ENCODE measurements at regions not wholly inside any gene's neighbourhood (a gene's known extent, or its start where the extent isn't known, plus 50 kb on each side); places are given as distances from the start of the nearest gene placed in this dataset.

GRCh38 chr1:239817276-239817675 is 274.4 kb upstream of the FMN2 start:
- TF ChIP-seq, protein P1, sequence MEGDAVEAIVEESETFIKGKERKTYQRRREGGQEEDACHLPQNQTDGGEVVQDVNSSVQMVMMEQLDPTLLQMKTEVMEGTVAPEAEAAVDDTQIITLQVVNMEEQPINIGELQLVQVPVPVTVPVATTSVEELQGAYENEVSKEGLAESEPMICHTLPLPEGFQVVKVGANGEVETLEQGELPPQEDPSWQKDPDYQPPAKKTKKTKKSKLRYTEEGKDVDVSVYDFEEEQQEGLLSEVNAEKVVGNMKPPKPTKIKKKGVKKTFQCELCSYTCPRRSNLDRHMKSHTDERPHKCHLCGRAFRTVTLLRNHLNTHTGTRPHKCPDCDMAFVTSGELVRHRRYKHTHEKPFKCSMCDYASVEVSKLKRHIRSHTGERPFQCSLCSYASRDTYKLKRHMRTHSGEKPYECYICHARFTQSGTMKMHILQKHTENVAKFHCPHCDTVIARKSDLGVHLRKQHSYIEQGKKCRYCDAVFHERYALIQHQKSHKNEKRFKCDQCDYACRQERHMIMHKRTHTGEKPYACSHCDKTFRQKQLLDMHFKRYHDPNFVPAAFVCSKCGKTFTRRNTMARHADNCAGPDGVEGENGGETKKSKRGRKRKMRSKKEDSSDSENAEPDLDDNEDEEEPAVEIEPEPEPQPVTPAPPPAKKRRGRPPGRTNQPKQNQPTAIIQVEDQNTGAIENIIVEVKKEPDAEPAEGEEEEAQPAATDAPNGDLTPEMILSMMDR (IDR thresholded peaks at IDR 0.05): no peak
- TF ChIP-seq POLR2A (IDR thresholded peaks at IDR 0.05) (no peak), POLR2AphosphoS5 (IDR thresholded peaks at IDR 0.05) (no peak)

All from breast epithelium (tissue), 3 donors.